Bronchial epithelial cell (primary cell): ENCODE measurements at regions not wholly inside any gene's neighbourhood (a gene's known extent, or its start where the extent isn't known, plus 50 kb on each side); places are given as distances from the start of the nearest gene placed in this dataset.

Experiments
- DNase-seq: peaks from one replicate; pipeline ENCODE4 v3.0.0-alpha.2; 2010; ENCODE audit warnings: low read depth
- FAIRE-seq: peaks from 2 replicates; lab custom pipeline; 2011; peaks lifted over from hg19 to GRCh38; lab: Jason Lieb, UNC
- H3K27me3 ChIP-seq: 2 replicates; pipeline ENCODE4 v1.5.1; 2011; ENCODE audit warnings: low read length; ENCODE audit not compliant: control insufficient read depth, insufficient read depth
- H3K36me3 ChIP-seq: 2 replicates; pipeline ENCODE4 v1.5.1; 2011; ENCODE audit warnings: low read length; ENCODE audit not compliant: control insufficient read depth, insufficient read depth
- H3K4me3 ChIP-seq: 2 replicates; pipeline ENCODE4 v1.5.1; 2011; ENCODE audit warnings: mild to moderate bottlenecking, low read depth, low read length, control low read depth
- CTCF ChIP-seq: IDR thresholded peaks from 2 replicates; pipeline ENCODE4 v1.5.1; 2011; ENCODE audit warnings: mild to moderate bottlenecking, moderate library complexity, low read length, control low read depth, inconsistent platforms; ENCODE audit not compliant: insufficient read depth, severe bottlenecking

DNA sequence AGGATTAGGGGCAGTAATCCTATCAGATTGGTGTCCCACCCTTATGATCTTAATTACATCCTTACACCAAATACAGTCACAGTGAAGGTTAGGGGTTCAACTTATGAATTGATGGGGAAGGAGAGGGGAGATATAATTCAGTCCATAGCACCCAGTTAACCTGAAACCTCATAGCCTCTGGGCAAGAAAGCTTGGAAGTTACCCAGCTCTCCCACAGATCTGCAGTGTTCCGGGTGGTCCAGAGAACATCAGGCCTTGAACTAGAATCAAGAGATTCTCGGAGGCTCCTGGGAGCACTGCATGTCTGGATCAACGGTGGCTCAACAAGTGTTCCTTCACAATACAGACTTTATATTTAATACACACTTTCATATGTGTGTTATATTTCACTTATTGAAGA is 392.6 kb upstream of the MARCKS start:
- H3K4me3 ChIP-seq = no peak overlapping the region
- no peaks in the 10 kb centered on the region for H3K36me3 ChIP-seq
- no peak for FAIRE-seq
- no peaks in the 10 kb centered on the region for H3K27me3 ChIP-seq
- TF ChIP-seq CTCF = no peak
- DNase-seq = no peak

DNA sequence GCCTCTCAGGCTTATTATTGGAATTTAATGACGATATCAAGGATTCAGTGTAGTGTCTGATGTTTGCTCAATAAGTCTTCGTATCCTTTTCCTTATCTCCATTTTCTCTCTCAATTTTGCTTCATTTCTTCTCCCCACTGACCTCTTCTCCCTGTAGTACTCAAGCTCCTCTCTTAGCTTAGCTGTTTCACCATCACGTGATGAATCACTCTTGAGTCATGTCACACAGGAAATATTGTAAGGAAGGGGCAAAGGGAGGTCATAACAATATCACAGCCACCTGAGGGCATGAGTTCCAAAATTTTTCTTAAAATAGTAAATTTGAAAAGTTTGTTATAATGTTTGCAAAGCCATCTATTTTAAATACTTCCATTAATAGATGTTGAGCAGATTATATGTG is 392.2 kb upstream of the MARCKS start:
- H3K27me3 ChIP-seq = no peaks in the 10 kb centered on the region
- no peak for TF ChIP-seq CTCF
- H3K36me3 ChIP-seq = no peaks in the 10 kb centered on the region
- H3K4me3 ChIP-seq = no peak overlapping the region
- DNase-seq (peak; percentile 92), FAIRE-seq (no peak)

DNA sequence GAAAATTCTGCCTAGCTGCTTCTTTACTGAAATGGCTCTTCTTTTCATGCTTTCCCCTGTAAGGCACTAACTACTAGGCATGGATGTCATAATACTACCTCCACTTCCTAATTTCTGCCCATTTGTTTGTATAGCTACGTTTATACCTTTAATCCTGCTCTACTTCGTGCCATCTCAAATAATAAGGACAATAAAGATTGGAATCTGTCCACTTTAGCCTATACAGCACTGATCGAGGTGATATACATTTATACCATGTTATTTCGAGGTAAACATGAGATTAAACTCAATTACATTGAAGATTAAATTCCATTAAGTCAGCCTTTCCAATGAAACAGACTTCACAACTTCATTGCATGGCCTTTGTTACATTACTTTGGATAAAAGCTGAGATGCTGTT is 390.6 kb upstream of the MARCKS start:
- Histone ChIP-seq H3K4me3 (no peak overlapping the region), H3K36me3 (no peaks in the 10 kb centered on the region), H3K27me3 (no peaks in the 10 kb centered on the region)
- DNase-seq (no peak), FAIRE-seq (no peak)
- no peak for TF ChIP-seq CTCF

DNA sequence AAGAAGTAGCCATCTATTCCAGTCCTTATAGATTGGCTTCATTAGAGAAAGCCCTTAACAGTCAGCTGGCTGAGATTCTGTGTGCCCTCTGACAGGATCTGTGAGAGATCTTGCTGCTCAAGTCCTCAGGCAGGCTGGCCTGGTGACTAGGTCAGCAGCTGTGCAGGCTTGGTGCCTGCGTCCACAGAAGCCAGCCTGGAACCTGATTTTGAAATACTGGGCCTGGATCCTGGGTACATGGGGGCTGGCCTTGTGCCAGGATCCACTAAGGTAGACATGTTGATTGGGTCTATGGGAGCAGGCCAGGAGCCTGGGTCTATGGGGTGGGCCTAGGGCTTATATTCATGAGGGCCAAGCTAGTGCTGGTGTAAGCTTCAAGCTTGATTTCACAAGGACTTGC is 381.8 kb upstream of the MARCKS start:
- DNase-seq (no peak), FAIRE-seq (no peak)
- H3K4me3 ChIP-seq = no peak overlapping the region
- H3K36me3 ChIP-seq = no peaks in the 10 kb centered on the region
- no peak for TF ChIP-seq CTCF
- H3K27me3 ChIP-seq = no peaks in the 10 kb centered on the region

DNA sequence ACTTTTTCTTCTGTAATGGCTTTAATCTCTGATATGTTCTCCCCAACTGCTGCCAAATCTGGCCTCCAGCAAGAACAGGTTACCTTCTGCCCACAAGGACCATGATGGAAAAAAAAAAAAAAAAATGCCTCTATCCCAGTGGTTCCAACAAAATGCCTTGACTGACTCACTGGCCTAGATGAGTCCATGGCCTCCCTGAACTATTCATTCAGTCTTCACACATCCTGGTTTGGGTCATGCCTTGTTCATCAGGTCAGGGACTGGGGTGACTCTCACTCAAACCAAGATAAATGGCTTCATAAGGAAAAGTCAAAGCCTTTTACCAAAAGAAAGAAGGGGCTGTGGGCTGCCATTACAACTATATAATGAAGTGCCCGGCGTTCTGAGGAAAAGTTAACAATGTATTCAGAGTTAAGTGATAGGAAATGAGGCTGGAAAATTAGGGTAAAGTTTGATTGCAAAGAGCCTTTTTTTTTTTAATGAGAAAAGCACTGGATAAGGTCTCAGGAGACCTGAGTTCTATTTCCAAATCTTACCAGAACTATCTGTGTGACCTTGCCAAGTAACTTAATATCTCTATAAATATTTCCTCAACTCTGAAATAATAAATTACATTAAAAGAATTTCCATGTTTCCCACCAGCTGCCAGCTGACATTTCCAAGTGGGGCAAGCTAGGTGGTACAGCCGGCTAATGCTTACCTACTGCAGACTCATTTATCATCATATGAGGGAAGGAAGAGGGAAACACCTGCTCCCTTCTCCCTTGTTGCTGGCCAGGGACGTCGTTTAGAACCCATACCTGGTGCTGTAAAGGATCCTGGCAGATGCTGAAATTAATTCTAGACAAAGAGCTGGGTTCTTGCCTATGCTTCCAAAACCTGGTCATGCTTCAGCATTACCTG is 380.0 kb upstream of the MARCKS start:
- DNase-seq (peak; percentile 58), FAIRE-seq (peak; percentile 40)
- Histone ChIP-seq H3K27me3 (no peaks in the 10 kb centered on the region), H3K4me3 (no peak overlapping the region), H3K36me3 (no peaks in the 10 kb centered on the region)
- no peak for TF ChIP-seq CTCF
